D721Med (cell line): ENCODE measurements at regions not wholly inside any gene's neighbourhood (a gene's known extent, or its start where the extent isn't known, plus 50 kb on each side); places are given as distances from the start of the nearest gene placed in this dataset.

Experiments used
- DNase-seq: peaks from one replicate; pipeline ENCODE4 v3.0.0; 2011; ENCODE audit warnings: low spot score; ENCODE audit not compliant: insufficient read length
- FAIRE-seq: peaks from 2 replicates; lab custom pipeline; 2011; peaks lifted over from hg19 to GRCh38; lab: Jason Lieb, UNC
- TF ChIP-seq, protein P1 (sequence below): IDR thresholded peaks from 2 replicates; pipeline ENCODE4 v1.5.1; 2012; ENCODE audit warnings: mild to moderate bottlenecking, control low read depth; ENCODE audit not compliant: insufficient read depth; ENCODE audit errors: missing control alignments

- TF ChIP-seq, protein P1, sequence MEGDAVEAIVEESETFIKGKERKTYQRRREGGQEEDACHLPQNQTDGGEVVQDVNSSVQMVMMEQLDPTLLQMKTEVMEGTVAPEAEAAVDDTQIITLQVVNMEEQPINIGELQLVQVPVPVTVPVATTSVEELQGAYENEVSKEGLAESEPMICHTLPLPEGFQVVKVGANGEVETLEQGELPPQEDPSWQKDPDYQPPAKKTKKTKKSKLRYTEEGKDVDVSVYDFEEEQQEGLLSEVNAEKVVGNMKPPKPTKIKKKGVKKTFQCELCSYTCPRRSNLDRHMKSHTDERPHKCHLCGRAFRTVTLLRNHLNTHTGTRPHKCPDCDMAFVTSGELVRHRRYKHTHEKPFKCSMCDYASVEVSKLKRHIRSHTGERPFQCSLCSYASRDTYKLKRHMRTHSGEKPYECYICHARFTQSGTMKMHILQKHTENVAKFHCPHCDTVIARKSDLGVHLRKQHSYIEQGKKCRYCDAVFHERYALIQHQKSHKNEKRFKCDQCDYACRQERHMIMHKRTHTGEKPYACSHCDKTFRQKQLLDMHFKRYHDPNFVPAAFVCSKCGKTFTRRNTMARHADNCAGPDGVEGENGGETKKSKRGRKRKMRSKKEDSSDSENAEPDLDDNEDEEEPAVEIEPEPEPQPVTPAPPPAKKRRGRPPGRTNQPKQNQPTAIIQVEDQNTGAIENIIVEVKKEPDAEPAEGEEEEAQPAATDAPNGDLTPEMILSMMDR, result no peak
- no peak for FAIRE-seq
- no peak for DNase-seq
These were observed 407.4 kb upstream of the TNC start for GRCh38 chr9:115525111-115526058.

DNA sequence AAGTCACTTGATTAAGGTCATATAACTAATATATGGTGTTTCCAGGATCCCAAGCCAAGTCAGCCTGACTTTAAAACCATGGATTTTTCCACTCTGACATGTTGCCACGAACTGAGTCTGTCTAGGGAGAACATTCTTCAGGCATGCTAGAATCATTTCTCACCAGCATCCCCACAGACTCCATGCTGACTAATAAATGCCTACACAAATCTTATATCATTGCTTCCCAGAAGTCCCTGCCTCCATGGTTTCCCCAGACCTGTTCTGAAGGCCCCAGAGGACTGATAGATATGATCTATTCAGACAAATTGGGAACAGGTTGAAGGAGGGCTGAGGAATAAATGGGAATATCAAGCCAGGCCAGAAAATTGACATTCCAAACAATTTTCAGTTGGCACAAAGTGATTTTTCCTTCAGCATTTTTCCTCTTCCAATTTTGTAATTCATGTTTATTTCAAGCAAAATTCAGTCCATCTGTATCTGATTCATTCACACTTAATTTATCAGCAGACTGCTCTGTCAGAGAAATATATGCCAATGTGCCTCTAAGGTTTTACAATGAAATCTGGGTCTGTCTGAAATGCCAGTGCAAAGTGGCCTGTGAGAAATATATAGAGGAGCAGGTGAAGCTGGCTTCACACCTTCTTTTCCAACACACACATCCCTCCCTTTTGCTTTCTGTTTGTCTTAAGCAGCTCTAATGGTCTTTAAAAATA, 413.6 kb upstream of the TNC start:
- TF ChIP-seq, protein P1, result no peak
- DNase-seq, result no peak
- no peak for FAIRE-seq

DNA sequence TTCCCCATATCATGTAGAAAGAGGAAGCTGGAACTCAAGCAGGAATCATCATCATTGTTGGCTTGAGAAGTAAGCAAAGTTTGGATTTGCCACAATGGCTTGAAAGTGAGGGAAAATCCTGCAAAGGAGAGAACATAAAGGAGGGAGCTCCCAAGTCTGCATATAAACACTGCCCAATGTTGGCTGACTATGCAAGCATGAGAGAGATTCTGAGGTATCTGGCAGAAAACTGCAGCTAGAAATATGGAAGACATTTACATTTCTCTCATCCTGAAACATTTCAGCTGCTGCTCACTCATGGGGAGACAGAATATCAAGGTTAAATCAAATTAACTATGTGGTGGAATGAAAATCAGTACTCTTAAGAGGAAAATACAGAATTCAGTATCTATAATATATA, 415.6 kb upstream of the TNC start:
- no peak for FAIRE-seq
- no peak for DNase-seq
- TF ChIP-seq, protein P1, result no peak

- no peak for DNase-seq
- no peak for FAIRE-seq
- TF ChIP-seq, protein P1, result no peak
These were observed 422.1 kb upstream of the TNC start for GRCh38 chr9:115540091-115540490.

DNA sequence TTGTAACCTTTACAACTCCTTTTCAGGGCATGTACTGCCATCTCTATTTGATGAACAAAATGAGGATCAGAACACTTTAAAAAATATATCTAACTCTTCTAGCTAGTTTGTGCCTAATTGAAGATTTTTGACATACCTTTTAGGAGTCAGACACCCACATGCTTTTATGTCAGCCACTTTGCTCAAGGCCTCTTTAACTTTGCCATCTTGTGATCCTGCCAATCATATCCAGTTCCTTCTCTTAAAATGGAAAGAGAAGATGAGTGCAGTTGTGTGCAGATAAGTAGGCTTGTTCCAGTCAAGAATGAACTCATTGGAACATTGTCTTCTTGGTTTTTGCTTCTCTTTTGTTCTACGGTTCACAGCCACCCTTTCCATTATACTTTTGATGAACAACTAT, 425.6 kb upstream of the TNC start:
- no peak for DNase-seq
- FAIRE-seq, result no peak

DNA sequence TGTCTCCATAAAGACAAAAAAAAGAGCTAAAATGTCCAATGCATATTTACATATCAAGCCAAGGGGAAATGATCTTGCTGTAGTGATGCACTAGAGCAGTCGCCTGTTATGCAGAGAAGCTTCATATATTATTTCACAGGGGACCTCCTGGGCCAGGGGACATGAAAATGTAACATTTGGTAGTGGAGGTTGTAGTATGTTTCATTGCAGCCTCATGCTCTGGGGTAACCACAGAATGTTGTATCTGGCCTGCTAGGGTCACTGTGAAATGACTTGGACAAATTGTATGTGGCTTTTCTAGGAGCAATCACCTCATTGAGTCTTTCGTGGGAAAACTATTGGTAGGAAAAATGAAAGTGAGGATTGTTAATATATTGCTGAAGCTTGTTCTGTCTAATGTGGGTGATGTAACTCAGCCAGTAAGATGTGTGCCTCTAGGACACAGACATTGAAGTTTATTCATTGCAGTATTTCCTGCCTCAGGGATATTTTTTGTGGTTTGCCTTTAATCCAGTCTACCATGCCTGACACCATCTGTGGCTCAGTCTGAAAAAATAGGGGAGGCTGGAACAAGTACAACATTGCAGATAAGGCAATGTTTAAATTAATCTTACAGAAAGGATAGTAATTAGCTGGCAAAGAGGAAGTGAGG, 430.8 kb upstream of the TNC start:
- DNase-seq (no peak), FAIRE-seq (no peak)
- TF ChIP-seq, protein P1, result no peak

More for the DNA sequence above, 425.6 kb upstream of the TNC start:
- TF ChIP-seq, protein P1, result no peak
